Dendritic cell treated with granulocyte-macrophage colony-stimulating factor and Interleukin-4, amounts not matched to agents 40 ng/mL and 50 ng/mL, for 4 days (primary cell): ENCODE measurements at regions not wholly inside any gene's neighbourhood (a gene's known extent, or its start where the extent isn't known, plus 50 kb on each side); places are given as distances from the start of the nearest gene placed in this dataset.

Experiments
- H3K27ac Mint-ChIP-seq: one replicate; pipeline ENCODE4 v1.8.0; 2022; ENCODE audit warnings: mild to moderate bottlenecking, mixed read lengths
- H3K27me3 Mint-ChIP-seq: one replicate; pipeline ENCODE4 v1.8.0; 2022; ENCODE audit warnings: mild to moderate bottlenecking, mixed read lengths
- H3K36me3 Mint-ChIP-seq: one replicate; pipeline ENCODE4 v1.8.0; 2022; ENCODE audit warnings: low read depth, mixed read lengths
- H3K4me1 Mint-ChIP-seq: one replicate; pipeline ENCODE4 v1.8.0; 2022; ENCODE audit warnings: low read depth, mixed read lengths
- H3K4me3 Mint-ChIP-seq: one replicate; pipeline ENCODE4 v1.8.0; 2022; ENCODE audit warnings: mild to moderate bottlenecking, moderate library complexity, mixed read lengths
- H3K9me3 Mint-ChIP-seq: one replicate; pipeline ENCODE4 v1.8.0; 2022; ENCODE audit warnings: mixed read lengths
- intact Hi-C: fragments of 100-400 bp; cut with micrococcal nuclease; formaldehyde crosslinking; loops from one replicate; pipeline ENCODE4 v1.15.0; 2022

DNA sequence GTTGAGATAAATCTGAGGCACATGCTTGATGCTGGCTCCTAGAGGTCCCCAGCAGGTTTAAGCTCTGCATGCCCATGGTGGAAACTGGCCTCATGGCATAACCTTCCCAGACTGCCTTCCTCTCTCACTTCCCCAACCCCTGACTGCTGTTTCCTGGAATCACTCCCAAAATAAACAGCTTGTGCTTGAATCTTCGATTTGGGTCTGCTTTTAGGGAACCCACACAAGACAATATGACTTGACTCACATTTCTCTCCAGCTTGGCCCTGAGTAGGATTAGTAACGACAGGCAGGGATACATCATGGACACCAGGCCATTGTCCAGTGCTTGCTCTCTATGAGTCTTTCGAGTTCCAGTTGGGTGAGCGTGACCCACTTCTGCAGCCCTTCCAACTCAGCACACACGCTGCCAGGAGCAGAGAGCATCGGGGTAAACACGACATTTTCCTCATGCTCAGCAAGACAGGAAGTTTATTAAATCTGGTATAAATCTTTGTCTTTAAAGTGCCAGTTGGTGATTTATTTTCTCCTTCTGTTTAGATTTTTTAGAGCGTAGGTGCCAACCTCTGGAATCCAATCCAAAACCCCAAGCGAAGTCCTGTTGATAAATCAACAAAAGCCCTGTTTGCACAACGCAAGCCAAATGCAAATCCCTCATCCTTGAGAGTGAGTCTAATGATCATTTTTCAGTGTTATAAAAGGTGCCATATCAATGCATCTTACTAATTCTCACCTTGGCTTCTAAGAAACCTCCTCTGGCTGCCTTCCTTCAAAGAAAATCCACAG lies 135.0 kb downstream of the FOXA2 start:
- peaks cover 8% of the 10 kb centered on the region for H3K27me3 Mint-ChIP-seq
- peaks cover 11% of the 10 kb centered on the region for H3K4me1 Mint-ChIP-seq
- H3K9me3 Mint-ChIP-seq, result no peaks in the 10 kb centered on the region
- no peaks in the 10 kb centered on the region for H3K36me3 Mint-ChIP-seq
- intact Hi-C loops, result no loop called here
- H3K27ac Mint-ChIP-seq, result peak overlapping the region; percentile 13
- H3K4me3 Mint-ChIP-seq, result no peak overlapping the region

DNA sequence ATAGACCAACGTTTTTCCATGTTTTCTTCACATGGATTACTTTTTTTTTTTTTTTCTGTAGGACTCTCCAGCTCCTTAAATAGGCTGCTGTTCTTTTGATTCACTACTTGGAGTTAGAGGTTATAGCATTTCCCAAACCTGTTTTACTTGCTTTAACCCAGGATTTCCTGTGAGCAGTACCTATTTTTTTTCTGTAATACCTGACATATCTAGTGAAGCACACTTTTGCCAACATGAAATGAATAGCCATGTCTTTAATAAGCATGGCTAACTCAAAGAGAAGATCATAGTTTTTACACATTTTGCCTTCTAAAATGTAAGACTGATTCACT lies 137.0 kb downstream of the FOXA2 start:
- H3K4me3 Mint-ChIP-seq, result no peak overlapping the region
- no peak overlapping the region for H3K27ac Mint-ChIP-seq
- H3K27me3 Mint-ChIP-seq, result peaks cover 8% of the 10 kb centered on the region
- H3K36me3 Mint-ChIP-seq, result no peaks in the 10 kb centered on the region
- intact Hi-C loops, result no loop called here
- H3K9me3 Mint-ChIP-seq, result no peaks in the 10 kb centered on the region
- H3K4me1 Mint-ChIP-seq, result peaks cover 11% of the 10 kb centered on the region

DNA sequence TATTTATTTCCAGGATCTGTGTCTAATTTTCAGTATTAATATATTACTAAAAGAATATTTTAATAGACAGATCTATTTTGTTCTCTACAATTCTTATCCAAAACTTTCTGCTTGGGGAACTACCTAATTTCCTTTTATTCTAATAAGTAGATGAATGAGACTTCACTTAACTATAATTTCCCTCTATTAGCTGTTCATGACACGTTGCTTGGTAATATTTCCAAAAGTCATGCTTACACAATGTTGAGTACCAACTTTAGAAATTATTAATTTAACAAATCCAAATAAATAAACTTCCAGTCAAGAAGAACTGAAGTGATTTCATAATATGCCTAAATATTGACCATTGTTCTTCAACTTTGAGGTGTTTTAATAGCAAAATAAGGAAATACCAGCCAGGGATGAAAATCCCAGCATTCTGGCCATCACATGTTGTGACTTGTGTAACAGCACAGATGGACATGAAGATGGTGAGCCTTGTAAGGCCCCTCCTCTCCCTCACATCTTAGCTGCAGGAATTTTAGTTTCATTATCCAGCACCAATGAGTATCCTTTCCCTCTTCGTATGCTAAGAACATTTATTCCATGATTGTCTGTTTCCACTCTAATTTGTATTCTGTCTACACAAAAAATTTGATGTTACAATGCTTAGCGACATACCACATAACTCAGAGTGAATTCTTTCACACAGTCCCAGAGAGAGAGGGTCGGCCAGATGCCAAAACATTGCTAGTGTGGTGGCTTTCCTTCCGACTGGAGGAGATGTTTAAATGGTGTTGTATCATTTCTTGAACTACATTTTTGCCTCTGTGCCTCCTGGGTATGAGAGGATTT lies 137.5 kb downstream of the FOXA2 start:
- Mint-ChIP-seq H3K9me3 (no peaks in the 10 kb centered on the region), H3K4me3 (no peak overlapping the region), H3K36me3 (no peaks in the 10 kb centered on the region), H3K27me3 (peaks cover 8% of the 10 kb centered on the region), H3K4me1 (peaks cover 11% of the 10 kb centered on the region), H3K27ac (no peak overlapping the region)
- intact Hi-C loops, result no loop called here

DNA sequence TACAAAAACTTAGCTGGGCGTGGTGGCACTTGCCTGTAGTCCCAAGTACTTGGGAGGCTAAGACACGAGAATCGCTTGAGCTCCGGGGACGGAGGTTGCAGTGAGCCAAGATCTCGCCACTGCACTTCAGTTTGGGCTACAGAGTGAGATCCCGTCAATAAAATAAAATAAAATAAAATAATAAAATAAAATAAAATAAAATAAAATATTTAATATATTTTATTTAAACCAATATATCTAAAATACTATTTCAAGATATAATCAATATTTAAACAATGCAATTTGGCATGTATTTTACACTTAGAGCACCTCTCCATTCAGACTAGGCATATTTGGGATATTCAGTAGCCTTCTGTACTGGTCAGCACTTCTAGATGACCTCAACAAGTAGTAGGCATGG lies 142.1 kb downstream of the FOXA2 start:
- H3K4me3 Mint-ChIP-seq, result no peak overlapping the region
- intact Hi-C loops, result no loop called here
- H3K27ac Mint-ChIP-seq, result no peak overlapping the region
- H3K4me1 Mint-ChIP-seq, result no peaks in the 10 kb centered on the region
- peaks cover 5% of the 10 kb centered on the region for H3K27me3 Mint-ChIP-seq
- H3K9me3 Mint-ChIP-seq, result no peaks in the 10 kb centered on the region
- H3K36me3 Mint-ChIP-seq, result no peaks in the 10 kb centered on the region

DNA sequence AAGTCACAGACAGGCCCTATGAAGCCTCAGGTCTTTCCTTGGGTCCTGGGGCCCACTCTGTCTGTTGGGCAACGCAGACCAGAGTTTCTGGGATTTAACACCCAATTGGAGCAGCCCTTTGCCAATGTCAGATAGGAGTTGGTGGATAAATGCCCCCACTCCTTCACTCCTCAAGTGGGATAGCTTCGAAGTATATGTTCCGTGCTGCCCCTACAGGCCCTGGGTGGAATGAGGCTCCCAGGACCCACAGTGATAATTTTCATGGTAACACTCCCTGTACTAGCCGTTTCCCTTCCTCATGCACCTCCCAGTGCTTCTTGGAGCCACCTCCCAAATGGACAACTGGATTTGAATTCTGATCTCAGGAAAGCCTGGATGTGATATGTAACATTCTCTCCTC lies 145.4 kb downstream of the FOXA2 start:
- Mint-ChIP-seq H3K27ac (no peak overlapping the region), H3K36me3 (no peaks in the 10 kb centered on the region), H3K27me3 (no peaks in the 10 kb centered on the region), H3K4me3 (no peak overlapping the region), H3K9me3 (no peaks in the 10 kb centered on the region), H3K4me1 (no peaks in the 10 kb centered on the region)
- intact Hi-C loops, result no loop called here

DNA sequence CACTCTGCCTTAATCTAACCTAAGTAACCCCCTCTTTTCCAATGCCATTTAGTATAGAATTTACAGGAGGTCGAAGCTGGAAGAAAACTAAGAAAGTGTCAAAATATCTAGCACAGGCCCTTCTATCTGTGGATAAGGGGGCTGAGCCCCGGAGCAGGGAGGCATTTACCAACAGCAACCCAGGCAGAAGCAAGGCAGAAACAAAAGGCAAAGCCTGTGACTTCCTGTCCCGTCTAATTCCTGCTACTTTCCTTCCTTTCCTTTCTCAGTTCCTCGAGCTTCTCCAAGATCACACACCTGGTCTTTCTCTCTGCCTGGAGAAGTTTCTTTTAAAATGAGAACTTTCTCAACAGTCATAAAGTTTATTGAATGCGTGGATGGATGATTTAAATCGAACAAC lies 146.0 kb downstream of the FOXA2 start:
- Mint-ChIP-seq H3K27ac (no peak overlapping the region), H3K4me1 (no peaks in the 10 kb centered on the region), H3K4me3 (no peak overlapping the region), H3K9me3 (no peaks in the 10 kb centered on the region), H3K36me3 (no peaks in the 10 kb centered on the region), H3K27me3 (no peaks in the 10 kb centered on the region)
- intact Hi-C loops, result no loop called here

DNA sequence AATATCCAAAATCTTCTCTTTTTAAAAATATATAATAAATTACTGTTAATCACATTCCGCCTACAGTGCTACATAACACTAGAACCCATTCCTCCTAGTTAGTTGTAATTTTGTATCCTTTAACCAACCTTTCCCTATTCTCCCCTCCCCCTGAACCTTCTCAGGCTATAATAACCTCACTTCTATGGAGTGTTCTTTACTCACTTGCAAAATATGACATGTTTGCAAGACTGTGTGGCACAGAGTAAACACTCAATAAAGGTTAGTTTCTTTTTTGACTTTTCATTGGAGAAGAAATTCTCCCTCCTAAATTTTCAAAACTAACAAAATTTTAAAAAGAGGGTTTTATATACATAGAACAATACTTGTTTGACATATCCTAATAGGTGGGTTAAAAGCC lies 147.0 kb downstream of the FOXA2 start:
- no peak overlapping the region for H3K27ac Mint-ChIP-seq
- H3K27me3 Mint-ChIP-seq, result peaks cover 2% of the 10 kb centered on the region
- no peaks in the 10 kb centered on the region for H3K9me3 Mint-ChIP-seq
- no peaks in the 10 kb centered on the region for H3K4me1 Mint-ChIP-seq
- H3K4me3 Mint-ChIP-seq, result no peak overlapping the region
- intact Hi-C loops, result no loop called here
- no peaks in the 10 kb centered on the region for H3K36me3 Mint-ChIP-seq

DNA sequence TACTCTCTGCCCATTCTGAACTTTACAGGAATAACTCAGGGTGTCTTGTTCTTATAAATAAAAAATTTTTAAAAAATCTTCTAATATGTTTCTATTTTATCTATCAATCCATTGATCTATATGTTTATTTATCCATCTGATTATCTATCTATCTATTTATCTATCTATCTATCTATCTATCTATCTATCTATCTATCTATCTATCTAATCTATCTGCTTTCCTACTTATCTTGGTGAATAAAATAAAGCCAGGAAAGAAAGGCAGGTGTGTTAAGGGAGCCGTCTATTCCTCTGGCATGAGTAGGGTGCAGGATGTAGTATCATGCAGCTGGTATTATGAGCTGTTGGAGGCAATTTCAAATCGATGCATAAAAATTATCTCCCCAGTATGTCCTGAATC lies 153.0 kb downstream of the FOXA2 start:
- H3K36me3 Mint-ChIP-seq, result no peaks in the 10 kb centered on the region
- H3K9me3 Mint-ChIP-seq, result no peaks in the 10 kb centered on the region
- intact Hi-C loops, result no loop called here

DNA sequence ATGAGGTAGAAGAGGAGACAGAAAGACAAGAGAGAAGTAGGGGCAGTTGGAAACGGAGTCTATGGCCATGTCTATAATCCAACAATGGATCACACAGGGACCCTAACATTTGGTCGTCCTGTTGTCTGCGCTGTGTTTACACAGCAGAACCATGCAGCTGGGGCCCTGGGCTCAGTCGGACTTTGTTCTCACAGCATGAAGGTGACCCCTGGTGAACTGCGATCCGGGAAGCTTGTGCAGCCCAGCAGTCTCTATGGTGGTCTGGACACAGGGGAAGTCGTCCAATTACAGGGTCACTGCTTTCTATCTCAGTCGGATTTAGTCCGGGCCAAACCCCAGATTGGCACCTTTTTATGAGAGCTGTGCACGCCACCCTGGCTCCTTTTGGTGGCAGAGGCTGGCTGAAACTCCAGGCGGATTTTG lies 153.6 kb downstream of the FOXA2 start:
- Mint-ChIP-seq H3K27me3 (peaks cover 5% of the 10 kb centered on the region), H3K36me3 (no peaks in the 10 kb centered on the region), H3K9me3 (no peaks in the 10 kb centered on the region), H3K4me1 (no peaks in the 10 kb centered on the region), H3K4me3 (no peak overlapping the region), H3K27ac (no peak overlapping the region)
- intact Hi-C loops, result no loop called here

More for the DNA sequence above, 153.0 kb downstream of the FOXA2 start:
- H3K27ac Mint-ChIP-seq, result no peak overlapping the region
- H3K4me1 Mint-ChIP-seq, result no peaks in the 10 kb centered on the region
- H3K4me3 Mint-ChIP-seq, result no peak overlapping the region
- H3K27me3 Mint-ChIP-seq, result peaks cover 5% of the 10 kb centered on the region

DNA sequence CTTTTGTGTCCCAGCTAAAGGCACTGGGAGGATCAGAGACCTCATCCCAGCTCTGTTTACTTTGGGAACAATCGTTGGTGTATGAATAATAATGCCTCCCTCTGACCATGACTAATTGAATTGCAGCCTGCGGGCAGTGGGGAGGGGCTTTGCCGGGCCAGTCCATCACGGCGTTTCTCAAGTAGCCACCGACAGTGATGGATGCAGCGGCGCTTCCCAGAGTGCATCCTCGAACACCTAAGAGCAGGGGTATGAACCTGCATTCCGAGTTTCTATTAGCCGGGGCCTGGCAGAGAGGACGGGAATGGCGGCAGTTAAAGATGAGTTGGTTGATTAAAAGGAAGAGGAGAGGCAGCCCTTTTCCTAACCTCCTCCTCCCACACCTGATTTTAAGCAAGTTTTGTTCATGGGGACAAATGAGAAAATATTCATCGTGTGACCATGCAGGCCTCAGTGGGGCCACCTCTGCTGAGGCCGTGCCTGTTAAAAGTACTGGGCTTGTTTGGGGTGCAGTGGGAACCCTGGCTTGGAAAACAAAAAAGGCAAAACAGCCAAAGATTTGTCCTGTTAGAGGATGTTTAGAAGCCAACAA lies 154.1 kb downstream of the FOXA2 start:
- Mint-ChIP-seq H3K4me1 (no peaks in the 10 kb centered on the region), H3K4me3 (no peak overlapping the region), H3K9me3 (no peaks in the 10 kb centered on the region), H3K27ac (no peak overlapping the region), H3K36me3 (no peaks in the 10 kb centered on the region), H3K27me3 (peaks cover 5% of the 10 kb centered on the region)
- intact Hi-C loops, result no loop called here

DNA sequence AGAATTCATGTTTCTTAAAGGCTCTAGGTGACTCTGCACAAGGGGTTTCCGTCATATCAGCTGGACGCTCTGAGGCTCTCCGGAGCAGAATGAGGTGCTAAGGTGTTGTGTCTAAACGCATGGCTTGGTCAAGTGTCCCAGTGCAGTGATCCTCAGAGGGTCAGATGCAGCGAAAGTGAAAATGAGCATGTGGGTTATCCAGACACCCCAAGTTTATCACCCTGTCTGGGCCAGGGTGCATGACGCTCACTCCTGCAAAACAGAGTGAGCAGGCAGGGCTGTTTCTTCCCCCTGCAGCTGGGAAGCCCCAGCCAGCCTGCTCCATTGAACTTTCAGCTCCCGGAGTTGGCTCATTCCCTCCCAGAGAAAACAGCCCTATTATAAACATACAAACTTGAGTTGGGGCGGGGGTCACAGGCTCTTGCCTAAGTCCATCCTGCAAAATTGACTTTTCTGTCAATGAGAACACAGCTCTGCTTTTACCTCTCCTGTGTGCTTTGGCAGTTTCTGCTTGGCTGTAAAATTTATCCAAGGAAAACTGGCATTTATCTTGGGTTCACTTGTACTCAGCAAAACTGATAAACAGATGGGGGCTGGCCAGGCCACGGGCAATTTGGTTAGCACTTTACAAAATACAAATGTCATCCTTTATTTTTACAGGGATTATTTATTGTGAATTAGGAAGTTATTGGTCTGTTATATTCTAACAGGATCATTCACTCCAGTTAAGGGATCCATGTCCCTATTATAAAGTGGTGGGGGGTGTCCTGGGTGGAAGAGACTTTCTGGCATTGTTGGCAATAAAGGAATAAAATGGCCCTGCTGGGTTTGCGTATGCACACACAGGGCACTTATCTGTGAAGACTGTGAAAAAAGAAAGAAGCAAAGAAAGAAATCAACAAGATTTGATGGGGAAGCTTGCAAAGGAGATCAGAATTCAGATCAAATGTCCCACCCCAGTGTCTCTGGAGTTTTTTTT lies 154.9 kb downstream of the FOXA2 start:
- intact Hi-C loops, result no loop called here
- H3K9me3 Mint-ChIP-seq, result no peaks in the 10 kb centered on the region
- peaks cover 5% of the 10 kb centered on the region for H3K27me3 Mint-ChIP-seq
- H3K4me3 Mint-ChIP-seq, result no peak overlapping the region
- no peaks in the 10 kb centered on the region for H3K4me1 Mint-ChIP-seq
- H3K27ac Mint-ChIP-seq, result no peak overlapping the region
- no peaks in the 10 kb centered on the region for H3K36me3 Mint-ChIP-seq

DNA sequence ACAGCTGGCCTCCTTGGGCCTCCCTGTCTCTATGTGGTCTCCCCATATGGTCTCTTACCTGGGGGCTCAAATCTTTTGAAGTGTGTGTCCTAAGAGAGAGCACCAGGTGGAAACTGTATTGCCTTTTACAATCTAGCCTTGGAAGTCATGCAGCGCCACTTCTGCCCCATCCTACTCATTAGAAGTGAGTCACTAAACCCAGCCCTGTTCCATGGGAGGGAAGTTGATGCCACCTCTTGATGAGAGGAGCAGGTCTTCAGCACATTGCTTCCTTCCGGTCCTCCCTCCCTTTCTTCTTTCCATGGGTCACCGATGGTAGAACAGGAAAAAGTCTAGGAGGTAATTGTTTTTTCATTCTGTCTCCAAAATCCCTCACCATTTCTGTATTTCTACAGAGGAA lies 156.3 kb downstream of the FOXA2 start:
- intact Hi-C loops, result no loop called here
- H3K4me1 Mint-ChIP-seq, result no peaks in the 10 kb centered on the region
- H3K27ac Mint-ChIP-seq, result no peak overlapping the region
- no peaks in the 10 kb centered on the region for H3K9me3 Mint-ChIP-seq
- H3K27me3 Mint-ChIP-seq, result peaks cover 5% of the 10 kb centered on the region
- no peak overlapping the region for H3K4me3 Mint-ChIP-seq
- H3K36me3 Mint-ChIP-seq, result no peaks in the 10 kb centered on the region

DNA sequence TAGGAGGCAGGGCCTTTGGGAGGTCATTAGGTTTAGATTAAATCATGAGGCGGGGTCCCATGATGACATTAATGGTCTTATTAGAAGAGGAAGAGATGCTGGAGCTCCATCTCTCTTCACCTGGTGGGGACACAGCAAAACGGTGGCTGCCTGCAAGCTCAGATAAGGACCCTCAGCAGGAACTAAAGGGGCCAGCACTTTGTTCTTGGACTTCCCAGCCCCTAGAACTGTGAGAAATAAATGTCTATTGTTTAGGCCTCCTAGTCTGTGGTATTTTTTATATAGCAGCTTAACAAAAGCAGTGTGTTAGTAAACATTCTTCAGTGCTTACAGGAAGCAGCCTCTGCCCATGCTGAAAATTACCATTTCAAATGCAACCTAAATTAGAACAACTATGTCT lies 157.6 kb downstream of the FOXA2 start:
- Mint-ChIP-seq H3K4me3 (no peak overlapping the region), H3K36me3 (no peaks in the 10 kb centered on the region), H3K9me3 (no peaks in the 10 kb centered on the region), H3K27me3 (peaks cover 2% of the 10 kb centered on the region), H3K4me1 (no peaks in the 10 kb centered on the region), H3K27ac (no peak overlapping the region)
- intact Hi-C loops, result no loop called here
